Colon (tissue), 2 donors: ENCODE measurements at regions not wholly inside any gene's neighbourhood (a gene's known extent, or its start where the extent isn't known, plus 50 kb on each side); places are given as distances from the start of the nearest gene placed in this dataset.

Experiments
- FAIRE-seq: peaks from 2 replicates; lab custom pipeline; 2012; peaks lifted over from hg19 to GRCh38; lab: Jason Lieb, UNC
- donor health status: control.
- donor health status: control.

DNA sequence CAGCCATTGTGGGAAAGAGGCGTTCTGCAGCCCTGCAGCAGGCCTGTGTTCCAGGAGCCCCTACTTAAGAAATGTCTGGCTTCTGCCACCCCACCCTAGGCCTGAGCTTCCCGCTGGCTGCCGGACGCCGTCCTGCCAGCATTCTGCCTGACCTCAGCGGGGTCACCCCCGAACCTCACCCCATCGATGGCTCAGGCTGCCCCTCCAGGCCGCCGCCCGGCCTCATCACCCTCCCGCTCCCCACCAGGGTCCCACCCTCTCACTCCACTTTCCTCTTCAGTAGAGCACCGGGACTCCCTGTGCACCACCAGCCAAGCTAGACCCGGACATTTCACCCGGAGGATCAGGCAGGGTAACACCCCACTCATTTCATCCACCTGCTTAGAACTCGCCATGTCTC lies 73.6 kb upstream of the SALL3 start:
- no peak for FAIRE-seq

- no peak for FAIRE-seq
These were observed 71.0 kb upstream of the SALL3 start for GRCh38 chr18:78908462-78909260.

DNA sequence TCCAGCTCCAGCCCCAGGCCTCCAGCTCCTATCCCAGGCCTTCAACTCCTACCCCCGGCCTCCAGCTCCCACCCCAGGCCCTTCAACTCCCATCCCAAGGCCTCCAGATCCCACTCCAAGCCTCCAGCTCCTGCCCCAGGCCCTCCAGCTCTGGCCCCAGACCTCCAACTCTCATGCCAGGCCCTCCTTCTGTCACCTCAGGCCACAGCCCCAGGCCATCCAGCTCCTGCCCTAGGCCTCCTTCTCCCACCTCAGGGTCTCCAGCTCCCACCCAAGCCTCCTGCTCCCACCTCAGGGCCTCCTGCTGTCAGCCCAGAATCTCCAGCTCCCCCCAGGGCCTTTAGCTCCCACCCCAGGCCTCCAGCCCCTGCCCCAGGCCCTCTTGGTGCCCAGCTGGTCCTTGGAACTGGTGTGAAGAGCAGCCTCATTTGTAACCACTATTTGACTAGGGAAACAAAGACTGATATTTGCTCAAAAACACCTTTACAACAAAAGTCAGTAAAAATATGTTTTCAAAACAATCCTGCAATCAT lies 67.8 kb upstream of the SALL3 start:
- no peak for FAIRE-seq

GRCh38 chr18:78912336-78912735 lies 67.3 kb upstream of the SALL3 start:
- FAIRE-seq = no peak

DNA sequence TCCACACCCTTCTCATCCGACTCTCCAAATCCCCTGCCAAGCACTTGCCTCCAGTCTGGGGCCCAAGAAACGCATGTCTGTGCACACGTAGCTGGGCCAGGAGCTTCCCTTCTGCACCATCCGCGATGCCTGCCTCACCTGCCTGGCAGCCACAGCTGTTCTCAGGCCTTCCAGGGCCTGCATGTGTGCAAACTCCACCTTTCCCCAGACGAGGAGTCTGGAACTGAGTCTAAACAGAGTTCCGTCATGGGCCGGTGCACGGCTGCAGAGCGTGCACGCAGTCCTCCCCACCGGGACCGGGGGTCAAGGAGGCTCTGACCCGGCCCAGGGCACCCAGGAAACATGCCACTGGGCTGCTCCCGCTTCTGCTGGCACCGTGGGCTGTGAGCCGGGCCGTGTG lies 66.8 kb upstream of the SALL3 start:
- FAIRE-seq = no peak

- FAIRE-seq = no peak
These were observed 66.2 kb upstream of the SALL3 start for GRCh38 chr18:78913395-78913794.

DNA sequence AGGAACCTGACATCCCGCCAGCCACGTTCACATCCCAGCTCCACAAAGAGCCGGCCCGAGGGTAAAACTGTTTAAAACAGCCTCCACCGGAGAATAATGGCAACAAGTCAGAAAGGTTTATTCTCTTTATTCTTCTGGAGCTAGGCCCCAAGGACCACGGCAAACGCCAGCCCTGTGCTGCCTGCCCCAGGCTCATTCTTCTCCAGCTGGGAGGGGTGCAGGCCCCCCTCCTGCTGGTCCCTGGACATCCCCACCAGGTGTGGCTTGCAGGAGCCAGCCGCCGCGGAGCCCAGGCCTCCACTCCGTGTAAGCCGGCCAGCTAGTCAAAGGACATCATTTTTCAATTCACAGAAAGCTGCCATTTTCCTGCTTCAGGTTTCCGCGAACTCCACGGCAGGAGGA lies 65.8 kb upstream of the SALL3 start:
- no peak for FAIRE-seq

DNA sequence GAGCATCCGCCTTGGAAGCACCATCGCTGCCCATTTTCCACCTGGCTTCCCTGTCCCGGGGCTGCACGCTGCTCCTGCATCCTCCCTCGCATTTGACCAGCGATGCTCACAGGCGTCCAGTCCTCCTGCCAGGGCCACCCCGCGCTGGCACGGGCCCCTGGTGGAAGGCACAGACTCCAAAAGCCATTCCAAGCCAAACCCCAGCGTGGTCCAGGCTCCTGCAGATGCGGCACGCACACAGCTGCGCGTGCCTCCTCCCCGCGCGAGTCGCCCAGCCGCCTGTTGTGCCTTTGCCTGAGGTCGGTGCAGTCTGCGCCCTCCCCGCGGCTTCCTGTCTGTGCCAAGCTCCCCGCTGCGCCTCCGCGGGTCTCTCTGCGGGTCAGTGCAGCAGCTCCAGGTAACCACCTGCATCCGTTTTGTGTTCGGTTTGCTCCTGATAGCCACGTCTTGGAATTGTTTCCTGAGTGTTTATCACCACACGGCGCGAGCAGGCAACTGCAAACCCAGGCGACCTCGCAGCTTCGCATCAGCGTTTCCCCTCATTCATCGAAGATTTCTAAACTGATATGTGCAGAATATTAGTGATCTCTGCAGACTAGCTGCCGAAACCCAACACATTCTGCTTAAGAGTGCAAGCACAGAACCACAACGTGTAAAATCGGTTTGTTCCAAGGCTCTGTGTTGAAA lies 65.2 kb upstream of the SALL3 start:
- FAIRE-seq = no peak

- no peak for FAIRE-seq
These were observed 64.1 kb upstream of the SALL3 start for GRCh38 chr18:78915446-78916008.

DNA sequence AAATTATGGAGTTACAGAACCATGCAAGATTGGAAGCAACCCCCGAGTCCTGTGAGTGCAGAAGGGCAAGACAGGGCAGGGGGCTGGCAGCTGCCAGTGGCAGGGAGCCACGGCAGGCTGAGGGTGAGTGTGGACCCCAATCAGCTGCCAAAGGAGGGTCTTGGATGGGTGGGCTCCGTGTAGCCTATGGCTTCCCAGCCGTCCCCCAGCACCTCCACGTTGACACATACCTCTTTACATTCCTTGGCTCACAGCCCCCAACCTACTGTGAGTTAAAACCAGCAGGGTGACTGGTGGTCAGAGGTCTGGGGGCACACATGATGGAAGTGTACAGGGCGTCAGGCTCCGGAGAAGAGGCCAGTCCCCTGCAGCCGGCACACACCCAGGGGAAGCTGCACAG lies 60.9 kb upstream of the SALL3 start:
- no peak for FAIRE-seq

DNA sequence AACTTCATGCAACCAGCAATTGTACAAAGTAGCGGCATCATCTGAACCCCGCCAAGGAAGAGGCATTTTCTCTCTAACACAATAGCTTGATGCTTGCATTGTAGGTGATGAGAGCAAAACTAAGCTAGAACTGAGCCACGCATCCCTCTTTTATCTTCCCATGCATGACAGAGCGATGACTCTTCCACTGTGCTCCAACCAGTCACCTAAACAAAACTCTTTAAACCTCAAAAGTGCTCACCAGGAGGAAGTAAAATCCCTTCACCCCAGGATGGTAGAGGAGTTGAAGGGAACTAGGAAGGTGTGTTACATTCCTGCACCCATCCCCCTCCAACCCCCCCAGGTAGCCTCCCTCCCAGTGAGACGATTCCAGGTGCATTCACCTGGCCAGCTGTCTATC lies 59.7 kb upstream of the SALL3 start:
- no peak for FAIRE-seq

- no peak for FAIRE-seq
These were observed 59.0 kb upstream of the SALL3 start for GRCh38 chr18:78920456-78921138.

DNA sequence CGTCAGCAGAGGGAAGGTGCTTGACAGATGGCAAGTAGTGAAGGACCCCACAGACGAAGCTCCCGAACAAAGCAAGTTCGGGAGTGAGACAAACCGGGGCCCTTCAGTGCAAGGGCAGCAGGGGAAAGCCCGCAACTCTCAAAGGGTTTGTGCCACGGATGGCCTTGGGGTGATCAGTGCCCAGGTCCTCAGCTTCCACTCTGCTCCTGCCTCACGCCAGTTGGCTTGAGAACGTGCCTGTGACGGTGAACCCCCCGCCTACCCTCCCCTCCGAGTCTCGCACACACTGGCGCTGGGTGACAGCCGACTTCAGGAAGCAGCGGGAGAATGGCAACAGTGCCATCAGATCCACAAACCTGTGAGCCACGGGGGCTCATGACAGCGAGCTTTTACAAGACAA lies 56.8 kb upstream of the SALL3 start:
- no peak for FAIRE-seq

DNA sequence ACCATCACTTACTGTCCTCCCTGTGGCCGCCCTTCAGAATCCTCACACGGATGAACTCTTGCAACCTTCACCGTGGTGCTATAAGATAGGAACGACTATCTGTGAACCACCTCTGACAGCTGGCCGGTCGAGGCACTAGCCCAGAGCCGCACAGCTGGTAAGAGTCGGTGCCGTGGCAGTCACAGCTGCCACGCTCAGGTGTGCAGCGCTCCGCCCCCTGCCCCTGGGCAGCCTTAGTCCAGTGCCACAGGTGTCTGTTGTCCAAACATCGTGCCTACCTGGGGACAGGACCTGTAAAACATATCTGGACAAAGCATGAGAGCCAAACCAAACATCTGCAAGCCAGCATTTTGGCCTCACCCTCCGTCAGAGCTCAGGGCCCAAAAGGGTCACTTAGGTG lies 55.3 kb upstream of the SALL3 start:
- no peak for FAIRE-seq

- FAIRE-seq = no peak
These were observed 54.7 kb upstream of the SALL3 start for GRCh38 chr18:78924786-78925540.

GRCh38 chr18:78925557-78926242 lies 53.9 kb upstream of the SALL3 start:
- FAIRE-seq = no peak

- no peak for FAIRE-seq
These were observed 53.4 kb upstream of the SALL3 start for GRCh38 chr18:78926243-78926615.

DNA sequence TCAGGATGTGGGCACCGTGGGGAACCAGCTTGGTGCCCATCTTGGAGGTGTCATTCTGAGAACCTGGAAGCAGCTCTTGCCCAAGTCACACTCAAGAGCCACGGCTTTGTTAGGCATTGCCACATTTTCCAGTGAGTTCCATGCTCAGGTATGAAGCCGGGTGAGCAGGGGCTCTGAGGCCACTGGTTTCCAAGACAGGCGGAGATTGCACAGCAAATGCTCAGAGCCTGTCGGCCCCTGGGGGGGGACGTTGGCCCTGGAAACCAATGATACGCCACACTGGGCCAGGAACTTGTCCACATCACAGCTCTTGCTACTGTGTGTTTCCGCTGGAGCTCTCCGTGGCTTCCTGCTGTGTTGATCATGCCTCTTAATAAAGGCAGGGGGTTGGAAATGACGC lies 52.5 kb upstream of the SALL3 start:
- no peak for FAIRE-seq

- FAIRE-seq = no peak
These were observed 52.0 kb upstream of the SALL3 start for GRCh38 chr18:78927616-78928015.

- FAIRE-seq = no peak
These were observed 51.5 kb upstream of the SALL3 start for GRCh38 chr18:78928076-78928475.

DNA sequence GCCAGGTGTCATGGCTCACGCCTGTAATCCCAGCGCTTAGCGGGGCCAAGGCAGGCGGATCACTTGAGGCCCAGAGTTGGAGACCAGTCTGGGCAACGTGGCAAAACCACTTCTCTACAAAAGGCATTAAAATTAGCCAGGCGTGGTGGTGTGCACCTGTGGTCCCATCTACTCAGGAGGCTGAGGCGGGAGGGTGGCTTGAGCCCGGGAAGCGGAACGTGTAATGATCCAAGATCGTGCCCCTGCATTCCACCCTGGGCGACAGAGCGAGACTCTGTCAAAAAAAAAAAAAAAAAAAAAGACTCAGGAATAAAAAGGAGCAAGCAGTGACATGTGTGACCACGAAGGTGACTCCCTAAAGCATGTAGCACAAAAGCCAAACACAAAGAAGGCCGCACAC lies 50.1 kb upstream of the SALL3 start:
- FAIRE-seq = no peak
